ENCODE measurements at regions not wholly inside any gene's neighbourhood (a gene's known extent, or its start where the extent isn't known, plus 50 kb on each side); places are given as distances from the start of the nearest gene placed in this dataset.
"Not testable (repeated sequence)": the region's sequence is repeated elsewhere in the genome, so short reads cannot be mapped to it uniquely, and the experiment has no call there.

DNA sequence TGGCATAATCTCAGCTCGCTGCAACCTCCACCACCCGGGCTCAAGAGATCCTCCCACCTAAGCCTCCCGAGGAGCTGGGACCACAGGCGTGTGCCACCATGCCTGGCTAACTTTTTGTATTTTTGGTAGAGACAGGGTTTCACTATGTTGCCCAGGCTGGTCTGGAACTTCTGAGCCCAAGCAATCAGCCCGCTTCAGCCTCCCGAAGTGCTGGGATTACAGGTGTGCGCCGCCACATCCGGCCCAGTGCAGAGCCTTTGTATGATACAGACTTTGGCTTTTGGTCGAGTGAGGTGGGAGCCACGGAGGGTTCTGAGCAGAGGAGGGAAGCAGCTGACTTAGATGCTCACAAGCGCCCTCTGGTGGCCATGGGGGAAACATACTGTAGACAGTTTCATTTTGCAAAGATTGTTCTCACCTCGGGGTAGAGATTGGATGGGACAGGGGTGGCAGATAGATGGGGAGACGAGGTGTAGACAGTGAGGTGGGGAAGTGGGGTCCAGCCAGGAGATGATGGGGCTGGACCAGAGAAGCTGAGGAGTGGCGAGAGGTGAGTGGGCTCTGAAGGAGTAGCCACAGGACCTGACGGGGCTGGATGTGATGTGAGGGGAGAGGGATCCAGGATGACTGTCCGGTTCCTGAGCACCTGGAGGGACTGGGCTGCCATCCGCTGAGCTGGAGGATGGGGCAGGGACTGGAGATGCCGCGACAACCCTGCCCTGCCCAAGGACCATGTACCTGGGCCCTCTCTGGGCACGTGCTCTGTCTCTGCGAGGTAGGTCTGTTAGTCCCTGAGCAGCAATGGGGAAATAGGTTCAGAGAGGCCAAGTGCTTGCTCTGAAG lies 105.1 kb downstream of the CRLF3 start:
- in situ Hi-C loops (cut with HindIII; ENCODE audit: extremely low pct_ligation_motif_present, low pct_unique_long_range_greater_than_20kb); intact Hi-C loops (cut with micrococcal nuclease; ENCODE audit: unreplicated experiment); H3K9ac ChIP-seq (ENCODE audit: insufficient read depth, low read depth, low read length); H3K27ac ChIP-seq (ENCODE audit: extremely low read length, insufficient read depth, low read length); CTCF ChIA-PET (ENCODE audit: low intra/inter-chr PET ratio, low total read pairs); H3K36me3 ChIP-seq (replicated peaks in 1 of 2; ENCODE audit: control insufficient read depth in 1 of 2, insufficient read depth in 2 of 2, low read length in 2 of 2); H3K79me2 ChIP-seq (ENCODE audit: insufficient read depth, low read length); POLR2A ChIA-PET; H3K4me2 ChIP-seq (ENCODE audit: low read depth, low read length); H3K4me3 ChIP-seq (replicated peaks in 1 of 3; ENCODE audit: insufficient read depth in 1 of 3, low read depth in 2 of 3, low read length in 3 of 3); H2AFZ ChIP-seq (ENCODE audit: low read length); H3K27me3 ChIP-seq (ENCODE audit: control insufficient read depth in 1 of 2, insufficient read depth in 2 of 2, low read length in 2 of 2); H3K4me1 ChIP-seq (ENCODE audit: insufficient read depth, low read length); BruUV-seq (replicated peaks); H3K9me3 ChIP-seq (ENCODE audit: low read length); FAIRE-seq; H4K20me1 ChIP-seq (ENCODE audit: insufficient read depth, low read length): not testable (repeated sequence)
- WGBS (ENCODE audit: low lambda C conversion rate), result 59% methylated on average over 16 of the region's 22 CpGs
- DNase-seq (ENCODE audit: low spot score) (peak; percentile 50), ATAC-seq (peak; percentile 58)
- TF ChIP-seq ZMYM3 (CRISPR knock-in tag; IDR thresholded peaks at IDR 0.05) (peak; percentile 84), ZNF460 (CRISPR knock-in tag; IDR thresholded peaks at IDR 0.05; ENCODE audit: borderline replicate concordance) (peak; percentile 80), RCOR2 (CRISPR knock-in tag; IDR thresholded peaks at IDR 0.05) (0 out of 2 replicates have a peak, but pooled peaks have one; percentile 18), ZNF3 (CRISPR knock-in tag; IDR thresholded peaks at IDR 0.05) (peak; percentile 28; the same call in 1 of the 2 replicates), ZNF709 (CRISPR knock-in tag; IDR thresholded peaks at IDR 0.05) (peak; percentile 100), ZNF768 (CRISPR knock-in tag; IDR thresholded peaks at IDR 0.05) (peak; percentile 83; the same call in 1 of the 2 replicates), ADNP (CRISPR knock-in tag; IDR thresholded peaks at IDR 0.05) (peak; percentile 81; the same call in 1 of the 2 replicates), KDM1A (CRISPR knock-in tag; IDR thresholded peaks at IDR 0.05) (peak; percentile 85), STAG1 (CRISPR knock-in tag; IDR thresholded peaks at IDR 0.05) (peak; percentile 42), ZNF121 (CRISPR knock-in tag; IDR thresholded peaks at IDR 0.05) (peak; percentile 54), SMC3 (IDR thresholded peaks at IDR 0.05; ENCODE audit: low read length) (peak; percentile 42; the same call in 1 of the 2 replicates), ZMYM2 (CRISPR knock-in tag; IDR thresholded peaks at IDR 0.05) (peak; percentile 52; the same call in 1 of the 2 replicates), ZFP36 (IDR thresholded peaks at IDR 0.05; ENCODE audit: borderline replicate concordance, low read depth, low read length, partially characterized antibody) (peak; percentile 86)
- TF ChIP-seq, protein P1, sequence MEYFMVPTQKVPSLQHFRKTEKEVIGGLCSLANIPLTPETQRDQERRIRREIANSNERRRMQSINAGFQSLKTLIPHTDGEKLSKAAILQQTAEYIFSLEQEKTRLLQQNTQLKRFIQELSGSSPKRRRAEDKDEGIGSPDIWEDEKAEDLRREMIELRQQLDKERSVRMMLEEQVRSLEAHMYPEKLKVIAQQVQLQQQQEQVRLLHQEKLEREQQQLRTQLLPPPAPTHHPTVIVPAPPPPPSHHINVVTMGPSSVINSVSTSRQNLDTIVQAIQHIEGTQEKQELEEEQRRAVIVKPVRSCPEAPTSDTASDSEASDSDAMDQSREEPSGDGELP (IDR thresholded peaks at IDR 0.05; ENCODE audit: borderline replicate concordance, low read depth), result peak; percentile 72; the same call in 1 of the 2 replicates
- TF ChIP-seq, protein P2, sequence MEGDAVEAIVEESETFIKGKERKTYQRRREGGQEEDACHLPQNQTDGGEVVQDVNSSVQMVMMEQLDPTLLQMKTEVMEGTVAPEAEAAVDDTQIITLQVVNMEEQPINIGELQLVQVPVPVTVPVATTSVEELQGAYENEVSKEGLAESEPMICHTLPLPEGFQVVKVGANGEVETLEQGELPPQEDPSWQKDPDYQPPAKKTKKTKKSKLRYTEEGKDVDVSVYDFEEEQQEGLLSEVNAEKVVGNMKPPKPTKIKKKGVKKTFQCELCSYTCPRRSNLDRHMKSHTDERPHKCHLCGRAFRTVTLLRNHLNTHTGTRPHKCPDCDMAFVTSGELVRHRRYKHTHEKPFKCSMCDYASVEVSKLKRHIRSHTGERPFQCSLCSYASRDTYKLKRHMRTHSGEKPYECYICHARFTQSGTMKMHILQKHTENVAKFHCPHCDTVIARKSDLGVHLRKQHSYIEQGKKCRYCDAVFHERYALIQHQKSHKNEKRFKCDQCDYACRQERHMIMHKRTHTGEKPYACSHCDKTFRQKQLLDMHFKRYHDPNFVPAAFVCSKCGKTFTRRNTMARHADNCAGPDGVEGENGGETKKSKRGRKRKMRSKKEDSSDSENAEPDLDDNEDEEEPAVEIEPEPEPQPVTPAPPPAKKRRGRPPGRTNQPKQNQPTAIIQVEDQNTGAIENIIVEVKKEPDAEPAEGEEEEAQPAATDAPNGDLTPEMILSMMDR (CRISPR knock-in tag; IDR thresholded peaks at IDR 0.05), result peak; percentile 72
- TF ChIP-seq, protein P3, sequence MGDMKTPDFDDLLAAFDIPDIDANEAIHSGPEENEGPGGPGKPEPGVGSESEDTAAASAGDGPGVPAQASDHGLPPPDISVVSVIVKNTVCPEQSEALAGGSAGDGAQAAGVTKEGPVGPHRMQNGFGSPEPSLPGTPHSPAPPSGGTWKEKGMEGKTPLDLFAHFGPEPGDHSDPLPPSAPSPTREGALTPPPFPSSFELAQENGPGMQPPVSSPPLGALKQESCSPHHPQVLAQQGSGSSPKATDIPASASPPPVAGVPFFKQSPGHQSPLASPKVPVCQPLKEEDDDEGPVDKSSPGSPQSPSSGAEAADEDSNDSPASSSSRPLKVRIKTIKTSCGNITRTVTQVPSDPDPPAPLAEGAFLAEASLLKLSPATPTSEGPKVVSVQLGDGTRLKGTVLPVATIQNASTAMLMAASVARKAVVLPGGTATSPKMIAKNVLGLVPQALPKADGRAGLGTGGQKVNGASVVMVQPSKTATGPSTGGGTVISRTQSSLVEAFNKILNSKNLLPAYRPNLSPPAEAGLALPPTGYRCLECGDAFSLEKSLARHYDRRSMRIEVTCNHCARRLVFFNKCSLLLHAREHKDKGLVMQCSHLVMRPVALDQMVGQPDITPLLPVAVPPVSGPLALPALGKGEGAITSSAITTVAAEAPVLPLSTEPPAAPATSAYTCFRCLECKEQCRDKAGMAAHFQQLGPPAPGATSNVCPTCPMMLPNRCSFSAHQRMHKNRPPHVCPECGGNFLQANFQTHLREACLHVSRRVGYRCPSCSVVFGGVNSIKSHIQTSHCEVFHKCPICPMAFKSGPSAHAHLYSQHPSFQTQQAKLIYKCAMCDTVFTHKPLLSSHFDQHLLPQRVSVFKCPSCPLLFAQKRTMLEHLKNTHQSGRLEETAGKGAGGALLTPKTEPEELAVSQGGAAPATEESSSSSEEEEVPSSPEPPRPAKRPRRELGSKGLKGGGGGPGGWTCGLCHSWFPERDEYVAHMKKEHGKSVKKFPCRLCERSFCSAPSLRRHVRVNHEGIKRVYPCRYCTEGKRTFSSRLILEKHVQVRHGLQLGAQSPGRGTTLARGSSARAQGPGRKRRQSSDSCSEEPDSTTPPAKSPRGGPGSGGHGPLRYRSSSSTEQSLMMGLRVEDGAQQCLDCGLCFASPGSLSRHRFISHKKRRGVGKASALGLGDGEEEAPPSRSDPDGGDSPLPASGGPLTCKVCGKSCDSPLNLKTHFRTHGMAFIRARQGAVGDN (CRISPR knock-in tag; IDR thresholded peaks at IDR 0.05), result peak; percentile 21; the same call in 1 of the 2 replicates
- TF ChIP-seq, protein P4, sequence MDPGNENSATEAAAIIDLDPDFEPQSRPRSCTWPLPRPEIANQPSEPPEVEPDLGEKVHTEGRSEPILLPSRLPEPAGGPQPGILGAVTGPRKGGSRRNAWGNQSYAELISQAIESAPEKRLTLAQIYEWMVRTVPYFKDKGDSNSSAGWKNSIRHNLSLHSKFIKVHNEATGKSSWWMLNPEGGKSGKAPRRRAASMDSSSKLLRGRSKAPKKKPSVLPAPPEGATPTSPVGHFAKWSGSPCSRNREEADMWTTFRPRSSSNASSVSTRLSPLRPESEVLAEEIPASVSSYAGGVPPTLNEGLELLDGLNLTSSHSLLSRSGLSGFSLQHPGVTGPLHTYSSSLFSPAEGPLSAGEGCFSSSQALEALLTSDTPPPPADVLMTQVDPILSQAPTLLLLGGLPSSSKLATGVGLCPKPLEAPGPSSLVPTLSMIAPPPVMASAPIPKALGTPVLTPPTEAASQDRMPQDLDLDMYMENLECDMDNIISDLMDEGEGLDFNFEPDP (CRISPR knock-in tag; conservative IDR thresholded peaks at IDR 0.05), result 0 out of 2 replicates have a peak, but pooled peaks have one; percentile 13
